ACHN (cell line): ENCODE measurements at regions not wholly inside any gene's neighbourhood (a gene's known extent, or its start where the extent isn't known, plus 50 kb on each side); places are given as distances from the start of the nearest gene placed in this dataset.

ENCODE experiments used
- DNase-seq: peaks from one replicate; pipeline ENCODE4 v3.0.0-alpha.2; 2015
- in situ Hi-C: cut with HindIII; loops from 2 replicates; pipeline ENCODE4 v1.10.0; 2017; ENCODE audit warnings: low sequenced_read_pairs, low pct_ligation_motif_present, low pct_unique_long_range_greater_than_20kb

GRCh38 chr21:38898422-38899096 is 92.8 kb downstream of the ETS2 start:
- in situ Hi-C loops: no loop called here
- no peak for DNase-seq

GRCh38 chr21:38897532-38898421 is 92.0 kb downstream of the ETS2 start:
- in situ Hi-C loops: no loop called here
- no peak for DNase-seq

- no peak for DNase-seq
- in situ Hi-C loops: no loop called here
These were observed 89.2 kb downstream of the ETS2 start for GRCh38 chr21:38894899-38895298.

- no peak for DNase-seq
- in situ Hi-C loops: no loop called here
These were observed 83.3 kb downstream of the ETS2 start for GRCh38 chr21:38888991-38889561.

DNA sequence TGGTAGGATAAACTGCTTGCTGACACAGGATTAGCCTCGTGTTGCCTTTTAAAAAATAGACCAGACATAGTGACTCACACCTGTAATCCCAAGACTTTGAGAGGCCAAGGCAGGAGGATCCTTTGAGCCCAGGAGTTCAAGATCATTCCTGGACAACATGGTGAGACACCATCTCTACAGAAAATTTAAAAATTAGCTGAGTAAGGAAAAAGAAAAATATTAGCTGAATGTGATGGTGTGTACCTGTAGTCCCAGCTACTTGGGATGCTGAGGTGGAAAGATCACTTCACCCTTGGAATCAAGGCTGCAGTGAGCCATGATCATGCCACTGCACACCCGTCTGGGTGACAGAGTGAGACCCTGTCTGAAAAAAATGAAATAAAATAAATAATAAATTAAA is 82.0 kb downstream of the ETS2 start:
- in situ Hi-C loops: no loop called here
- no peak for DNase-seq

DNA sequence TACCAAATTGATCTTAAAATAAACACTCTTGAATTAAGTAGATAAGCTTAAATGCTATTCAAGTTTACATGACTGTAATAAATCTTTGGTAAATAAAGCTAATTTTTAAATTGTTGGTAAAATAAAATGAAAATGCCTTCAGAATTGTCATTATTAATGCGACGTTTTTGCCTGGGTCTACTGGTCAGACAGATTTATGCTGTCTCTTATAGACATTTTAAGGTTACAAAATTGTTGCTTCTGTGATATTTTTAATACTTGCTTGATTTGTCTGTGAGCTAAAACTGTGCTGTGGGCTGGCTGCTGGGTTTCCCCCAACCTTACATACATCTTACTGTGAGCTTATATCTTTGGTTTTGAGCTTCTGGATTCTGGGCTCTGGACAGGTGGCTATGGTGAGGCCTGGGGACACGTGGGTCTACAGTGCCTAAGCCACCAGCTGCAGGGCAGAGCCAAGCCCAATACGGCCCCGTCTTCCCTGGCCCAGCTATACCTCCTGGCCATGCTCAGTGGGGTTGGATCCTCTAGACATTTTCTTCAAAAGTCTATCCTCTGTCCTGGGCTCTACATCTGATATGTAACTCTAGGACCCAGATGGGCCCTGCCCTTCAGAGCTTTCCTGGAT is 81.4 kb downstream of the ETS2 start:
- in situ Hi-C loops: no loop called here
- no peak for DNase-seq

DNA sequence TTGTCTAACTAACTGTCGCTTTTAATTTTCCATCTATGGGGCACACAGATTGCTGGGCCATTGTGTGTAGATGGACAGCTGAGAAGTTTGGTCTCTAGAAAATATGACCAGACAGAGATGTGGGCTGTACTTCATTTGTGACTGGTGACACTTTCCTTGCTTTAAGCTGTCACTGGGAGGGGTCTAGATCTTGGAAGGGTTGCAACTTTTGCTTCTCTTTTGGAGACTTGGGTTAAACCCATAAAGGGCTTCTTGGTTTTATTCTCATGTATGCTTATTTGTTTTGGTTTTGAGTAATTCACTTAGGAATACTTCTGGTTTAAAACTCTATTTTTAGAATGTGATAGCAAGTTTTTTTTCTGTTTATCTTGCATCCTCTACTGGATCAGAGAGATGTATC is 80.2 kb downstream of the ETS2 start:
- no peak for DNase-seq

GRCh38 chr21:38884440-38884839 is 78.7 kb downstream of the ETS2 start:
- no peak for DNase-seq
- in situ Hi-C loops: no loop called here

More for the DNA sequence above, 80.2 kb downstream of the ETS2 start:
- in situ Hi-C loops: no loop called here

GRCh38 chr21:38883142-38883541 is 77.4 kb downstream of the ETS2 start:
- in situ Hi-C loops: no loop called here
- no peak for DNase-seq

DNA sequence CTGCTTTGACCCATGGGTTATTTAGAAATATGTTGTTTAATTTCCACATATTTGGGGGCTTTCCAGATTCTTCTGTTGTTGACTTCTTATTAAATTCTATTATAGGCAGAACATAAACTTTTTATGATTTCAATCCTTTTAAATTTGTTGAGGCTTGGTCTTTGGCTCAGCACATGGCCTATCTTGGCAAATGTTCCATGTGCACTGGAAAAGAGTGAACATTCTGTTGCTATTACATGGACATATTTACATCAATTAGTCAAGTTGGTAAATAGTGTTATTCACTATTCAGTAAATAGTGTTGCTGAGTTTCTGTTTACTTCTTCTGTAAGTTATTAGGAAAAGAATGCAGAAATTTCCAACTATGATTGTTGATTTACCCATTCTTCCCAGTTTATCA is 75.4 kb downstream of the ETS2 start:
- in situ Hi-C loops: no loop called here
- DNase-seq: no peak

- in situ Hi-C loops: no loop called here
- DNase-seq: no peak
These were observed 74.8 kb downstream of the ETS2 start for GRCh38 chr21:38880577-38880966.

DNA sequence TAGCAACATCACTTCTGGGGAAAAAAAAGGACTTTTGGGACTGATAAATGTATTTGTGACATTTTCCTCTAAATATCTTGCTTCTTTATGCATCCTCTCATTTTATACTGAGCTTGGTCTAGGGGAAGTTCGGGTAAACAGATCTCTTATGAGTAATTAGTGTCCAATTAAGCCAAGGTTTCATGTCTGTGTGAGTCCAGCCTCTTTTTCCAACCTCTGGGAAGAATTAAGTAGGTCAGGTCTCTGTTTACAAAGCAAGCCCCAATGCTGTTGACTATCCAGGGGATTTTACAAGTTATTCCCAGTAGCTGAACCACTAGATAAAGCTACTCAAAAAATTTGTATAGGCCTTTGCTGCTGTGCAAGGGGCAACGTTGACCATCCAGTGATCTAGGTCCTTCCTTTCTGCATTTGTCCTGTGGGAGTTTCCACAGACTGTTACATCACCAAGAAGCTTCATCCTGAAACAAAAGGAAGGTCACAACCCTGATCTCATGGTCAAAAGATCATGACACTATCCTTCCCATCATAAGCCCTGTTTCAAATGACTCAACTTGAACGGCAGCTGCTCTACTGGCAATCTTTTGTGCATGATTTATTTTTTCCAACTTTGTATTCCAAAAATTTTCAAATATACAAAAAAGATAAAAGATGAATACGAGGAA is 74.3 kb downstream of the ETS2 start:
- in situ Hi-C loops: no loop called here
- no peak for DNase-seq

- in situ Hi-C loops: no loop called here
- no peak for DNase-seq
These were observed 72.8 kb downstream of the ETS2 start for GRCh38 chr21:38878379-38879179.

DNA sequence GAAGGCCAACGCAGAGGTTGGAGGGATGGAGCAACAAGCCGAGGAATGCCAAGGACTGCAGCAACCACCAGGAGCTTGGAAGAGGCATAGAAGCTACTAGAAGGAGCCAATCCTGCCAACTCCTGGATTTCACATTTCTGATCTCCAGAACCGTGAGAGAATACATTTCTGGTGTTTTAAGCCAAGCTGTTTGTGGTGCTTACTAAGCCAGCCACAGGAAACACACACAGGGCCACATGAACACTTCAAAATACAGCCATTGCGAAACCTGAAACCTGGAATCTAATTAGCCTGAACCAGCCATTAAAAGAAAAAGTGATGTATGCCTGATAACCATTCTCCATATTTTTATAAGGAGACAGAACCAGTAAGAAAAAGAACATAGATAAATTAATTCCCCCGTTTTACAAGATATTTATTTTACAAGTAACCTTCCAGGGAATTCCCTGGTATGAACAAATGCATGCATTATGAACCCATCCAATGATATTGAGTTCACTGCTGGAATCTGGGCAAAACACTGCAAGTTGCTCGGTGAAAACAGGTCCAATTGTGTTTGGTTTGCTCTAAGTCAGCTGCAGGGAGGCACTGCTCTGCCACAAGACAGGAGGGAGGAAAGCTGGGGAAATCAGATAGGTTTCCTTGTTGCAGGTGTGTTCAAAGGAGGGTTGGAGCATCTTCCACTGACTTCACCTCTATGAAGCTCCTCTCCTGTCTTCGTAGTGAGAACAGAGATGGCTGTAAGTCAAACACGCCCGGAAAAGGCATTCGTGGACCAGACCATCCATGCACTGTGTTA is 70.2 kb downstream of the ETS2 start:
- in situ Hi-C loops: no loop called here
- no peak for DNase-seq
